ENCODE measurements at regions not wholly inside any gene's neighbourhood (a gene's known extent, or its start where the extent isn't known, plus 50 kb on each side); places are given as distances from the start of the nearest gene placed in this dataset.

- no peak for DNase-seq
These were observed 744.3 kb upstream of the ACVR2A start for GRCh38 chr2:147100406-147101035.

- DNase-seq = no peak
These were observed 745.0 kb upstream of the ACVR2A start for GRCh38 chr2:147099845-147100244.

- DNase-seq = no peak
These were observed 745.9 kb upstream of the ACVR2A start for GRCh38 chr2:147098940-147099339.

- no peak for DNase-seq
These were observed 747.1 kb upstream of the ACVR2A start for GRCh38 chr2:147097747-147098146.

- DNase-seq = no peak
These were observed 748.2 kb upstream of the ACVR2A start for GRCh38 chr2:147096671-147097070.

- DNase-seq = no peak
These were observed 749.5 kb upstream of the ACVR2A start for GRCh38 chr2:147095376-147095775.

- no peak for DNase-seq
These were observed 750.8 kb upstream of the ACVR2A start for GRCh38 chr2:147094077-147094476.

GRCh38 chr2:147092266-147092665 is 752.6 kb upstream of the ACVR2A start:
- DNase-seq = no peak

- no peak for DNase-seq
These were observed 753.4 kb upstream of the ACVR2A start for GRCh38 chr2:147091448-147091847.

GRCh38 chr2:147088871-147089270 is 756.0 kb upstream of the ACVR2A start:
- DNase-seq = no peak

- no peak for DNase-seq
These were observed 758.1 kb upstream of the ACVR2A start for GRCh38 chr2:147086715-147087114.

GRCh38 chr2:147083664-147084063 is 761.2 kb upstream of the ACVR2A start:
- no peak for DNase-seq

GRCh38 chr2:147082850-147083522 is 761.8 kb upstream of the ACVR2A start:
- DNase-seq = no peak

GRCh38 chr2:147081831-147082230 is 763.0 kb upstream of the ACVR2A start:
- DNase-seq = no peak

GRCh38 chr2:147076634-147077033 is 768.2 kb upstream of the ACVR2A start:
- no peak for DNase-seq

- no peak for DNase-seq
These were observed 776.8 kb upstream of the ACVR2A start for GRCh38 chr2:147068071-147068470.

- no peak for DNase-seq
These were observed 777.7 kb upstream of the ACVR2A start for GRCh38 chr2:147067136-147067535.

- DNase-seq = no peak
These were observed 782.8 kb upstream of the ACVR2A start for GRCh38 chr2:147062073-147062472.

- no peak for DNase-seq
These were observed 783.6 kb upstream of the ACVR2A start for GRCh38 chr2:147061269-147061668.

GRCh38 chr2:147057892-147058490 is 786.8 kb upstream of the ACVR2A start:
- DNase-seq = no peak

GRCh38 chr2:147051814-147052213 is 793.0 kb upstream of the ACVR2A start:
- no peak for DNase-seq

GRCh38 chr2:147051248-147051647 is 793.6 kb upstream of the ACVR2A start:
- no peak for DNase-seq

GRCh38 chr2:147049957-147050356 is 794.9 kb upstream of the ACVR2A start:
- DNase-seq = no peak

GRCh38 chr2:147046473-147046872 is 798.4 kb upstream of the ACVR2A start:
- DNase-seq = no peak

Measured in activated gamma-delta T cell (primary cell).